ENCODE measurements at regions not wholly inside any gene's neighbourhood (a gene's known extent, or its start where the extent isn't known, plus 50 kb on each side); places are given as distances from the start of the nearest gene placed in this dataset.
A peak's percentile ranks its signal among the peaks of the same experiment; 100 is the strongest.
"Not testable (repeated sequence)": the region's sequence is repeated elsewhere in the genome, so short reads cannot be mapped to it uniquely, and the experiment has no call there.

GRCh38 chr22:49527611-49528419 is 299.9 kb downstream of the BRD1 start:
- no peak for DNase-seq (ENCODE audit: low spot score)

- peak; percentile 40 for DNase-seq (ENCODE audit: low spot score)
These were observed 301.7 kb downstream of the BRD1 start for GRCh38 chr22:49525801-49526535.

GRCh38 chr22:49525360-49525759 is 302.3 kb downstream of the BRD1 start:
- DNase-seq (ENCODE audit: low spot score) = no peak

- no peak for DNase-seq (ENCODE audit: low spot score)
These were observed 303.3 kb downstream of the BRD1 start for GRCh38 chr22:49524362-49524761.

GRCh38 chr22:49523374-49524008 is 304.2 kb downstream of the BRD1 start:
- DNase-seq (ENCODE audit: low spot score) = no peak

GRCh38 chr22:49522582-49523373 is 304.9 kb downstream of the BRD1 start:
- DNase-seq (ENCODE audit: low spot score) = no peak

- DNase-seq (ENCODE audit: low spot score) = peak; percentile 27
These were observed 305.9 kb downstream of the BRD1 start for GRCh38 chr22:49521787-49522224.

- no peak for DNase-seq (ENCODE audit: low spot score)
These were observed 308.4 kb downstream of the BRD1 start for GRCh38 chr22:49519117-49519737.

- no peak for DNase-seq (ENCODE audit: low spot score)
These were observed 309.2 kb downstream of the BRD1 start for GRCh38 chr22:49518436-49518970.

- DNase-seq (ENCODE audit: low spot score) = no peak
These were observed 309.9 kb downstream of the BRD1 start for GRCh38 chr22:49517667-49518185.

- DNase-seq (ENCODE audit: low spot score) = no peak
These were observed 310.5 kb downstream of the BRD1 start for GRCh38 chr22:49517211-49517610.

GRCh38 chr22:49515475-49515874 is 312.2 kb downstream of the BRD1 start:
- no peak for DNase-seq (ENCODE audit: low spot score)

GRCh38 chr22:49514641-49515040 is 313.0 kb downstream of the BRD1 start:
- no peak for DNase-seq (ENCODE audit: low spot score)

- DNase-seq (ENCODE audit: low spot score) = no peak
These were observed 313.5 kb downstream of the BRD1 start for GRCh38 chr22:49514211-49514610.

- no peak for DNase-seq (ENCODE audit: low spot score)
These were observed 314.3 kb downstream of the BRD1 start for GRCh38 chr22:49513358-49513851.

- no peak for DNase-seq (ENCODE audit: low spot score)
These were observed 315.0 kb downstream of the BRD1 start for GRCh38 chr22:49512487-49513165.

- DNase-seq (ENCODE audit: low spot score) = not testable (repeated sequence)
These were observed 316.1 kb downstream of the BRD1 start for GRCh38 chr22:49511393-49512189.

GRCh38 chr22:49510718-49511117 is 317.0 kb downstream of the BRD1 start:
- no peak for DNase-seq (ENCODE audit: low spot score)

GRCh38 chr22:49509016-49509415 is 318.7 kb downstream of the BRD1 start:
- no peak for DNase-seq (ENCODE audit: low spot score)

All from putamen (tissue), 1 donor.